ENCODE measurements at regions not wholly inside any gene's neighbourhood (a gene's known extent, or its start where the extent isn't known, plus 50 kb on each side); places are given as distances from the start of the nearest gene placed in this dataset.

GRCh38 chr21:38924954-38925353, 119.2 kb downstream of the ETS2 start:
- no peak for DNase-seq

DNA sequence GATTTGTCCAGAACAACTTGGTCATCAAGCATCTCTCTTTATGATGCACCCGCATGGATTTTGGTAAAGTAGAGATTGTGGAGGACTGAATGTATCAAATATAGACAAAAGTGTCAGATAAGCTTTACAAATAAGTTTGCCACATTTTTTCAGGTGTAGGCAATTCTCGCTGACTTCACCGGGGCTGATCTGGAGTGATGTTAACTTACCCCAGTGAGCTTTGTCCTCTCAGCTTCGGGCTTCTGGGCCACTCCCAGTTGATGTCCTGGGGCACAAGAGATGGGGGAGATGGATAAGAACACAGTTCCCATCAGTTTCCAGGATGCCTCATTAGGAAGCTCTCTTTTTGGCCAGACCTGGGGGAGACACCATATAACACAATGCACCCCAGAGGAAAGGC, 117.7 kb downstream of the ETS2 start:
- DNase-seq = no peak

- no peak for DNase-seq
Observed at GRCh38 chr21:38922474-38923235, 116.9 kb downstream of the ETS2 start.

DNA sequence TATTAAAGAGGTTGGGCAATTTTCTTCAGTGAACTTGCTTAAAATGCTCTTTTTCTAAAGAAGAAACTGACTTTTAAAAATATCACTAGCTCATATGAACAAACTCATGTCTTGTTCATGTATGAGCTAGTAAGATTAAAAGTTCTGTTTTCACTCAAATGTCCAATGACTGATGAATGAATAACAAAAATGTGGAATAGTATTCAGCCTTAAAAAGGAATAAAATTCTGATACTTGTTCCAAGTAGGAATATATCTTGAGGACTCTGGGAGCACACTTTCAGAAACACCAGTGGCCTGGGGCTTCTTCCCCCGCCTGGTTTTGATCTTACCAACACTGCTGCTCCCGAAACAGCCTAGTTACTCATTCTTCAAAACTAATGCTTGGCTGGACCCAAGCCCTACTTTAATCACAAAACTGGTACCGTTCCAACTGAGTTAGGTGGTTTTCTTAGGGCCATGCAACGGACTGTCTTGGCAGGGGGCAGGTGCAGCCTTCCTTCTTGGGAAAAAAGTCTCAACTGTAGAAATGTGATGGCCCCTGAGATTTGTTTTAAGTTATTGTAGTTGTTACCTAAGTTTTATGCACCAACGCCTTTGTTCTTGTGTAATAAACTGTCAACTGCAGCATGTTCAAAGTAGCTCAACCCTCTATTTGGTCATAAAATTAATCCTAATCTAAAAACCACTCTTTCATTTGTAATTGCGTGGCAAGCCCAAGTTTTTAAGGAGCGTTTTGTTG, 116.0 kb downstream of the ETS2 start:
- DNase-seq = no peak

DNA sequence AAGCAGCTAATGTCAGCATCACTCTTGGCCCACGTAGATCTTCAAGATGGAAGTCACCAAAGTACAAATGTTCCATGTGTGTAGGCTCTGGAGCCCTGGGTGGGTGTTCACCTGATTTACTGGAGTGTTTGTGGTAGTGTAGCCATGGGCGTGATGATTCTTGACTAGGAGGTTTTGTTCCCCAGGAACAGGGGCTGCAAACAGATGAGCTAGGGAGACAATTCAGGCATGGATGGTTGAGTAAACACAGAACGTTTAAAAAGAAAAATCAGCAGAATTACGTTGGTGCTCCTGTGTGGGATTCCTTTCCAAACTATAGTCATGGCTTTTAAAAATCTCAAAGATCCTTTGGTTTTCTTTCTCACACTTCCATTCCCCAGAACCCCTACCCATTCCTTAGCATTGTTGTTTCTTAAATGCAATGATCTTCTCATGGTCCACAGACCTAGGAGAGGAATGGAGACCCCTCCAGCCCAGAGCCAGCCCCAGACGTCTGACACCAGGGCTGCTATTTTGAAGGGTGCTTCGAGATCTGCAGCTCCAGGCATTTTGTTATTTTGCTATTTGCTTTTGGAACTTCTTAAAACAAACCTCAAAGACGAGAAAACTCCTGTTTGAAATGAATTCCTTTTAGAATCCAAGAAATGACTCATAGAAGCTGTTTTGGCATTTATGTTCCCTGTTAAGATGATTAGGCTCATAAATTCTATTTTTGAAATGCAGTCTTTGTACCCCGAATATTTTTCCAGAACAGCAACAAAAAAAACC, 115.1 kb downstream of the ETS2 start:
- no peak for DNase-seq

- DNase-seq = peak; percentile 62 to 68 (median 68)
Observed at GRCh38 chr21:38918607-38919346, 113.0 kb downstream of the ETS2 start.

DNA sequence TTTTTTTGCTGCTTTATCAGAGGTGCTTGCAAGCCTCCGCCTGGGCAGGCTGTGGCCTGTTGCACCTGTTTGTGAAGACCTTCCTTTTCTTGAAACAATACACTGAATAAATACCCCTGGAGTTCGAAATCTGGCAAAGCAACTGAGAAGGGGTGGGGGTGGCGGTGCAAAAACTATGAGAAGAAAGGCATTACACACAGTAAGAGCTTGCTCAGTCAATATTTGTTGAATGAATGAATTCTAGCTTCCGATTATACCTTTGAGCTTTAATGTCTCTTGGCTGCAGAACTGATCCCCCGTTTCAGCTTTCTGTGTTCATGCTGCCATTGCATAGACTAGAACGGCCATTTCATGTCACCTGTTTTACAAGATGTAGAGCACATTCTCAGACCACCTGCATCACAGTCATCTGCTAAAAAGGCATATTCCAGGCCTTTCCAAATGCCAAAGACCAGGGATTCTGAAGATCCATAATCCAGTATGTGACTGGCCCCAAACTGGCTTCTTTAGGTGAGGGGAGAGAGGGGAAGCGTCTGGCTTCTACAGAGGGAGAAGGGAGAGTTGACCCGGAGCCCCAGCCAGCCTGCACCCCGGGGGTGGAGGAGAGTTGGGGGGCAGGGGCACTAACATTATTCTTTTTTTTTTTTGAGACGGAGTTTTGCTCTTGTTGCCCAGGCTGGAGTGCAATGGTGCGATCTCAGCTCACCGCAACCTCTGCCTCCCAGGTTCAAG, 111.5 kb downstream of the ETS2 start:
- no peak for DNase-seq

DNA sequence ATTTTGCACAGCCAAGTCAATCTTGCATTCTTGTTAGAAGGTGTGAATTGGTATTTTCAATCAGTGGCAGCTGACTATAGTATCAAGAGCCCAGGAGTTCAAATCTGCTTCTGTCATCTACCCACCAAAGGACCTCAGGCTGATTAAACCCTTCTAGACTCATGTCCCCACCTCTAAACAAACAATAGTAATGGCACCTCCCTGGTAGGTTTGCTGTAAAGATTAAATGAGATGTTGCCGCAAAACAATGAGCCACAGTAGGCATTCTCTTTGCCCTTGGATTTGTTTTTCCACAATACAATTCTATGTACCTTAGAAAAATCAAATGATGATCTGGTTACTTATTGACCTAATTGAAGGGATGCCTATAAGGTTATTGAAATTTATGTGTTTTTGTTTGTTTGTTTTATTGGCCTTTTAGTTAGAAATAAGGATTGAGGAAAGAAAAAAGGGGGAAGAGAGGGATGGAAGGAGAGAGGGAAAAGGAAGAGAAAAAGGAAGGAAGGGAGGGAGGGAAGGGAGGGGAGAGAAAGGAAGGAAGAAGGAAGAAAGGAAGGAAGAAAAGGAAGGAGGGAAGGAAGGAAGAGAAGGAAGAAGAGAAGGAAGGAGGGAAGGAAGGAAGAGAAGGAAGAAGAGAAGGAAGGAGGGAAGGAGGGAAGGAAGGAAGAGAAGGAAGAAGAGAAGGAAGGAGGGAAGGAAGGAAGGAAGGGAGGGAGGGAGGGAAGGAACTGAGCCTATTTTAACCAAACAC, 110.7 kb downstream of the ETS2 start:
- DNase-seq = no peak

- no peak for DNase-seq
Observed at GRCh38 chr21:38915546-38915945, 109.8 kb downstream of the ETS2 start.

- peak; percentile 62 to 77 (median 62) for DNase-seq
Observed at GRCh38 chr21:38914528-38915293, 109.0 kb downstream of the ETS2 start.

GRCh38 chr21:38913893-38914527, 108.3 kb downstream of the ETS2 start:
- DNase-seq = no peak

GRCh38 chr21:38913120-38913892, 107.6 kb downstream of the ETS2 start:
- peak; percentile 49 to 69 (median 53) for DNase-seq

GRCh38 chr21:38912789-38913119, 107.0 kb downstream of the ETS2 start:
- DNase-seq = no peak

DNA sequence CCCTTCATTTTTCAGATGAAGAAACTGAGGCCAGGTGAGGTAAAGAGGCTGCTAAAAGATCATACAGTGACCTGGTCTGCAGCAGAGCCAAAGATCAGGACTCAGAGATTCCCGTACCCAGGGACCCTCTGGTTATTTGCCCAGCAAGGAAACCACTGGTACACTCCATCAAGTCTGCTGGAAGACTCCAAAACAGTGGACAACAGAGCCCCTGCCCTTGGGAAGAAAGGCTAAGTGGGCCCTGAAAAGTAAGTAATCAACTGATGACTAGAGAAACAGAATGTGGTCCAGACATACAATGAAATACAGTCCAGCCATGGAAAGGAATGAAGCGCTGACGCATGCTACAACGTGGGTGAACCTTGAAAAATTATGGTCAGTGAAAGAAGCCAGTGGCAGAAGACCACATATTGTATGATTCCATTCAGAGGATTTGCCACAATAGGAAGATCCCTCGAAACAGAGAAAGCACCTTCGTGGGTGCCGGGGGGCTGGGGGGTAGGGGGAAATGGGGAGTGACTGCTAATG, 106.4 kb downstream of the ETS2 start:
- DNase-seq = no peak

GRCh38 chr21:38911484-38912101, 105.9 kb downstream of the ETS2 start:
- DNase-seq = no peak

- peak in 1 of 3 donors; percentile 29 for DNase-seq
Observed at GRCh38 chr21:38910390-38911067, 104.8 kb downstream of the ETS2 start.

DNA sequence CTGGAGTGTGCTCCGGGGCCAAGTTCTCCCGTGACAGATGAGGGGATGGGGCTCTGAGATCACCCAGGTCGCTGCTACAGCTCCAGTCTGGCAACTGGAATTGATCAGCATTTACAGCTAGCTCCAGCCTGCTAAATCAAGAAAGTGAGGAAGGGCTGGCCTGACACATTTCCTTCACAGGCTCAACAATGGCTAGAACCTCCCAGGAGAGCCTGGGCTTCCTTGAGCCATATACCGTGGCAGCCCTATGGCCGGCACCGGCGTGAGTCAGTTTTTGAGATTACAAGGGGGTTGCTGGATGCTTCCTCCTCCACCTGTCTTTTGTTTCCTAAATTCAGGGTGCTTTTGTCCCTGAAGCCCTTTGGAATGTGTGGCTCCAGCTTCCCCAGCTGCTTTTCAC, 104.2 kb downstream of the ETS2 start:
- no peak for DNase-seq

DNA sequence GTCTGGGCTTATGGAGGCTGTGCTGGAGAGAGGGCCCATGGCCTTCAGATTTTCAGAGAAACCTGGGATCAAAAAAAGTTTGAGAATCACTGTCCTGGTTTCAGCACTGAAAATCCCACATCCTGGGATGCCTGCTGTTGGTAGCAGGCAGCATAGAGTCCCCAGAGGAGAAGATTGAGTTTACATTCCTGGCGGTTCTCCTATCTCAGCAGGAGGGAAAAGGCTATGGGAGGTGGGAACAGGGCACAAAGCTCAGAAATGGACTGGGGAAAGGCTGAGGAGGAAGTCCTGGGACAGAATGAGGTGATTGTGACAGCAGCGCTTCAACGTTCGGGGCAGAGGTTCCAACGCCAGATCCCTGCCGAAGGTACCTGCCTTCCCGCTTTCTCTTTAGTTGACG, 103.4 kb downstream of the ETS2 start:
- DNase-seq = no peak
